Sigmoid colon (tissue), 4 donors: ENCODE measurements at regions not wholly inside any gene's neighbourhood (a gene's known extent, or its start where the extent isn't known, plus 50 kb on each side); places are given as distances from the start of the nearest gene placed in this dataset.

Experiments
- EP300 ChIP-seq, 4 donors: sonication (generic); formaldehyde crosslinking; IDR thresholded peaks; one replicate each; pipeline ENCODE4 v1.6.1; 2017; ENCODE audit warnings: antibody characterized with exemption in 4 of 4
- POLR2A ChIP-seq, 2 donors: fragments of 450-650 bp; IDR thresholded peaks; one replicate each; pipeline ENCODE4 v1.6.1; 2016; ENCODE audit warnings: antibody characterized with exemption in 2 of 2, mild to moderate bottlenecking in 2 of 2, moderate library complexity in 2 of 2
- POLR2AphosphoS5 ChIP-seq, 4 donors: sonication (generic); formaldehyde crosslinking; IDR thresholded peaks; one replicate each; pipeline ENCODE4 v1.6.1; 2017; ENCODE audit warnings: antibody characterized with exemption in 4 of 4
- TF ChIP-seq, protein P1 (sequence below), 4 experiments: fragments of 450-650 bp in 3 of 4; fragments of 200-600 bp in 1 of 4; IDR thresholded peaks; one replicate each; pipeline ENCODE4 v1.5.1; 2016 to 2019; ENCODE audit warnings: antibody characterized with exemption in 4 of 4, mild to moderate bottlenecking in 3 of 4, moderate library complexity in 2 of 4

DNA sequence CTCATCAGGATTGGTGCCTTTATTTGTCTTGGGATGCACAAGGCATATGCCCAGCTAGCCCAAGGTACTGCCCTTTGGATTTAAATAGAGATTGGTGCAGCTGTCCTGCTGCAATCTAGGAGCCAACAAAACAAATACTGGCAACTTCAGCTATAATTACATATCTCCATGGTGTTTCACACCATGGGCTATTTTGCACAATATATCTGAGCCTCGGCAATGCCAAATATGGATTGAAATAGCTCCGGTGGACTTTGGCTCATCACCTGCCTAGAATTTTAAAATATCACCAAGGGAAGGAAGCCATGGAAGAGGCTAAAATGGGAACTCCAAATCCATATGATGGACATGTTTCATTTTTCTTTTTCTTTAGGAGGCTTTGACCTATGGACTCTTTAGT is 367.8 kb upstream of the UMPS start:
- TF ChIP-seq POLR2A (IDR thresholded peaks at IDR 0.05): no peak
- TF ChIP-seq, protein P1, sequence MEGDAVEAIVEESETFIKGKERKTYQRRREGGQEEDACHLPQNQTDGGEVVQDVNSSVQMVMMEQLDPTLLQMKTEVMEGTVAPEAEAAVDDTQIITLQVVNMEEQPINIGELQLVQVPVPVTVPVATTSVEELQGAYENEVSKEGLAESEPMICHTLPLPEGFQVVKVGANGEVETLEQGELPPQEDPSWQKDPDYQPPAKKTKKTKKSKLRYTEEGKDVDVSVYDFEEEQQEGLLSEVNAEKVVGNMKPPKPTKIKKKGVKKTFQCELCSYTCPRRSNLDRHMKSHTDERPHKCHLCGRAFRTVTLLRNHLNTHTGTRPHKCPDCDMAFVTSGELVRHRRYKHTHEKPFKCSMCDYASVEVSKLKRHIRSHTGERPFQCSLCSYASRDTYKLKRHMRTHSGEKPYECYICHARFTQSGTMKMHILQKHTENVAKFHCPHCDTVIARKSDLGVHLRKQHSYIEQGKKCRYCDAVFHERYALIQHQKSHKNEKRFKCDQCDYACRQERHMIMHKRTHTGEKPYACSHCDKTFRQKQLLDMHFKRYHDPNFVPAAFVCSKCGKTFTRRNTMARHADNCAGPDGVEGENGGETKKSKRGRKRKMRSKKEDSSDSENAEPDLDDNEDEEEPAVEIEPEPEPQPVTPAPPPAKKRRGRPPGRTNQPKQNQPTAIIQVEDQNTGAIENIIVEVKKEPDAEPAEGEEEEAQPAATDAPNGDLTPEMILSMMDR (IDR thresholded peaks at IDR 0.05): no peak
- no peak for TF ChIP-seq EP300 (IDR thresholded peaks at IDR 0.05)
- TF ChIP-seq POLR2AphosphoS5 (IDR thresholded peaks at IDR 0.05): no peak
